PFSK-1 (cell line): ENCODE measurements at regions not wholly inside any gene's neighbourhood (a gene's known extent, or its start where the extent isn't known, plus 50 kb on each side); places are given as distances from the start of the nearest gene placed in this dataset.

Experiments
- POLR2AphosphoS5 ChIP-seq: IDR thresholded peaks from 2 replicates; pipeline ENCODE4 v1.6.1; 2012; ENCODE audit warnings: low read depth, mild to moderate bottlenecking, control low read depth, low read length, moderate library complexity
- REST ChIP-seq, 2 experiments: IDR thresholded peaks; 2 replicates each; pipeline versions ENCODE4 v1.6.1 to v1.8.0; 2011 to 2012; ENCODE audit warnings: low read depth in 2 of 2, low read length in 2 of 2, control low read depth in 1 of 2, inconsistent platforms in 1 of 2, mild to moderate bottlenecking in 1 of 2, moderate library complexity in 1 of 2; ENCODE audit not compliant: insufficient read depth in 1 of 2
- SIN3A ChIP-seq: IDR thresholded peaks from 2 replicates; pipeline ENCODE4 v1.6.1; 2012; ENCODE audit warnings: mild to moderate bottlenecking, low read length, moderate library complexity, borderline replicate concordance; ENCODE audit not compliant: insufficient read depth
- TAF1 ChIP-seq: IDR thresholded peaks from 2 replicates; pipeline ENCODE4 v1.6.1; 2012; ENCODE audit warnings: low read length, control low read depth, borderline replicate concordance; ENCODE audit not compliant: insufficient read depth

GRCh38 chr6:105621564-105622175 is 218.8 kb upstream of the PREP start:
- TF ChIP-seq POLR2AphosphoS5 (no peak), TAF1 (no peak), REST (IDR thresholded peaks at IDR 0.05; ENCODE audit: insufficient read depth in 1 of 2, low read depth in 2 of 2, low read length in 2 of 2) (no peak), SIN3A (no peak)
